ENCODE measurements at regions not wholly inside any gene's neighbourhood (a gene's known extent, or its start where the extent isn't known, plus 50 kb on each side); places are given as distances from the start of the nearest gene placed in this dataset.
"Not testable (repeated sequence)": the region's sequence is repeated elsewhere in the genome, so short reads cannot be mapped to it uniquely, and the experiment has no call there.

DNA sequence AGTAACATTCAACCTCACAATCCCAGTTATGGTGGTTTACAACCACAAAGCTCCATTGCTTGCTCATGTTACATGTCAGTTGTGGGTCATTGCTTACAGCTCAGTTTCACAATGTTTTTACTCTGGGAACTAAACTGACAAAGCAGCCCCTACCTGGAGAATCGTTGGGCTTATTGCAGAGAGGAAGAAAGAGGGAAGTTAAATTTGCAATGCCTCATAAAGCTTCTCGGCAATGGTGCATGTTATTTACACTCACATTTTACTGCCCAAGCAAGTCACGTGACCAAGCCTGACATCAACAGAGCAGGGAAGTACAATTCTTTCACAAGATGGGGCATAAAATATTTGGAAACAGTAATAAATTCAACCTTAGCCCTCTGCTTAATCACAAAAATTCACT is 441.6 kb downstream of the TDRD3 start:
- Histone ChIP-seq H3K36me3 (no peaks in the 10 kb centered on the region), H3K4me3 (no peak overlapping the region), H3K4me1 (no peaks in the 10 kb centered on the region), H3K27ac (no peak overlapping the region), H3K9me3 (peaks cover 0 to 5% (median 0%) of the 10 kb centered on the region in 4 donors), H3K27me3 (no peaks in the 10 kb centered on the region)
- TF ChIP-seq POLR2A (IDR thresholded peaks at IDR 0.05) (no peak), CTCF (IDR thresholded peaks at IDR 0.05) (no peak), EP300 (IDR thresholded peaks at IDR 0.05) (no peak)
- DNase-seq (ENCODE audit: low spot score in 2 of 2) = no peak
- 29 to 36% methylated on average over 3 of the region's 3 CpGs for WGBS, 2 donors

DNA sequence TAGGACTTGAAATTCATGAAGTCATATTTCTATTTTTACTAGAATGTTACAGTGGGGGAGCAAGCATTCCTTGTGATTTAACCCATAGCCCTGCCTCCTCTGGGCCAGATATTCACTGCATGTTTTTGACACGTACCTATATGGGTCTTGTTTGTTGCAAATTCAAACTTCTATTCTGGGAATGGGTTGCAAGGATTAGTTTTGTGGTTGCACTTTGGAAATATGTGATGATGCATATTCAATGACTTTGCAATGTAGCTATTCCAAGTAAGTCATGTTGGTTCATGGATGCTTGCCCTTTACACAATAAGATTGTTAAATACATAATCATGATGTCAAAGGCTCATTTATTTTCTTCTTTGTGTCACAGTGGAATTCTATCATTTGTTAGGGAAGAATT is 440.8 kb downstream of the TDRD3 start:
- Histone ChIP-seq H3K27ac (no peak overlapping the region), H3K36me3 (no peaks in the 10 kb centered on the region), H3K4me3 (no peak overlapping the region), H3K27me3 (no peaks in the 10 kb centered on the region), H3K4me1 (no peaks in the 10 kb centered on the region), H3K9me3 (peaks cover 0 to 10% (median 0%) of the 10 kb centered on the region in 4 donors)
- DNase-seq (ENCODE audit: low spot score in 2 of 2) = no peak
- TF ChIP-seq CTCF (IDR thresholded peaks at IDR 0.05) (no peak), POLR2A (IDR thresholded peaks at IDR 0.05) (no peak), EP300 (IDR thresholded peaks at IDR 0.05) (no peak)
- 16 to 28% methylated on average over 1 of the region's 1 CpG for WGBS, 2 donors

- Histone ChIP-seq H3K4me1 (no peaks in the 10 kb centered on the region), H3K4me3 (no peak overlapping the region), H3K9me3 (peaks cover 0 to 14% (median 0%) of the 10 kb centered on the region in 4 donors), H3K27ac (no peak overlapping the region), H3K27me3 (no peaks in the 10 kb centered on the region), H3K36me3 (no peaks in the 10 kb centered on the region)
- DNase-seq (ENCODE audit: low spot score in 2 of 2) = no peak
- WGBS, 2 donors = 83 to 90% methylated on average over 4 of the region's 4 CpGs
- TF ChIP-seq EP300 (IDR thresholded peaks at IDR 0.05) (no peak), CTCF (IDR thresholded peaks at IDR 0.05) (no peak), POLR2A (IDR thresholded peaks at IDR 0.05) (no peak)
Measured at GRCh38 chr13:60836821-60837220, 439.8 kb downstream of the TDRD3 start.

DNA sequence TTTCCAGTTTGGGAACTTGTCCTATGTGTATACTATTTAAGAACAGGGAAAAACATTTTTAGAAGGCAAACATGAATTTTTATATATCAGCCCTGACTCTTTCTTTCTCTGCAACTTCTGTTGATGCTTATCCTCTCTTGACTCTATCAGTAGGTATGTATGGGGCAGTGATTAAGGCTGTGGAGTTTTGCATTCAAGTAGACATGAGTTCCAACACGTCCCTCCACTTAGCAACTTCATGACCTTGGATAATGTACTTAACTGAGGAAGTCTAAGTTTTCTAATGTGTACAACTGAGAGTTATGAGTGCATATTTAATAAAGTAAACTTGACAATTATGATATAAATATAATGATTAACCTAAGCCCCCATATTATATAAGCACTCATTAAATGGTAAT is 414.6 kb downstream of the TDRD3 start:
- H3K27ac ChIP-seq = no peak overlapping the region
- H3K9me3 ChIP-seq = peaks cover 0 to under 1% (median 0%) of the 10 kb centered on the region in 4 donors
- H3K4me1 ChIP-seq = no peaks in the 10 kb centered on the region
- no peaks in the 10 kb centered on the region for H3K27me3 ChIP-seq
- TF ChIP-seq POLR2A (IDR thresholded peaks at IDR 0.05) (no peak), CTCF (IDR thresholded peaks at IDR 0.05) (no peak), EP300 (IDR thresholded peaks at IDR 0.05) (no peak)
- H3K4me3 ChIP-seq = no peak overlapping the region
- DNase-seq (ENCODE audit: low spot score in 2 of 2) = no peak
- no peaks in the 10 kb centered on the region for H3K36me3 ChIP-seq
- 86 to 97% methylated on average over 1 of the region's 1 CpG for WGBS, 2 donors

DNA sequence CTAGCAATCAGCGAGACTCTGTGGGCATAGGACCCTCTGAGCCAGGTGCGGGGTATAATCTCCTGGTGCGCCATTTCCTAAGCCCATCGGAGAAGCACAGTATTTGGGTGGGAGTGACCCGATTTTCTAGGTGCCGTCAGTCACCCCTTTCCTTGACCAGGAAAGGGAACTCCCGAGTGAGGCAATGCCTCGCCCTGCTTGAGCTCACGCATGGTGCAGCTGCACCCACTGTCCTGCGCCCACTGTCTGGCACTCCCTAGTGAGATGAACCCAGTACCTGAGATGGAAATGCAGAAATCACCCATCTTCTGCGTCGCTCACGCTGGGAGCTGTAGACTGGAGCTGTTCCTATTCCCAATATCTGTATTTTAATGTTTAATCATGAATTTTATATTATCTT is 408.6 kb downstream of the TDRD3 start:
- H3K4me3 ChIP-seq; H3K36me3 ChIP-seq; H3K9me3 ChIP-seq; H3K27me3 ChIP-seq; H3K27ac ChIP-seq; DNase-seq (ENCODE audit: low spot score in 2 of 2); H3K4me1 ChIP-seq: not testable (repeated sequence)
- WGBS, 2 donors = 95 to 99% methylated on average over 13 of the region's 13 CpGs

- Histone ChIP-seq H3K9me3 (no peaks in the 10 kb centered on the region), H3K4me3 (no peak overlapping the region), H3K36me3 (no peaks in the 10 kb centered on the region), H3K27ac (no peak overlapping the region), H3K4me1 (no peaks in the 10 kb centered on the region), H3K27me3 (no peaks in the 10 kb centered on the region)
- DNase-seq (ENCODE audit: low spot score in 2 of 2) = no peak
- no peak for TF ChIP-seq POLR2A (IDR thresholded peaks at IDR 0.05)
- TF ChIP-seq CTCF (IDR thresholded peaks at IDR 0.05) = no peak
- no peak for TF ChIP-seq EP300 (IDR thresholded peaks at IDR 0.05)
- 60 to 66% methylated on average over 4 of the region's 4 CpGs for WGBS, 2 donors
Measured at GRCh38 chr13:60798503-60798902, 401.5 kb downstream of the TDRD3 start.

Data from tibial nerve (tissue), 4 donors.